ENCODE measurements at regions not wholly inside any gene's neighbourhood (a gene's known extent, or its start where the extent isn't known, plus 50 kb on each side); places are given as distances from the start of the nearest gene placed in this dataset.

GRCh38 chr6:142685852-142686506 lies 259.0 kb downstream of the HIVEP2 start (continued):
- TF ChIP-seq MEF2A (IDR thresholded peaks at IDR 0.05; ENCODE audit: borderline replicate concordance, low read depth), result no peak
- no peak for TF ChIP-seq TCF12 (IDR thresholded peaks at IDR 0.05)

- no peaks in the 10 kb centered on the region for H4K20me1 ChIP-seq (ENCODE audit: insufficient read depth)
- no peaks in the 10 kb centered on the region for H3F3A ChIP-seq (replicated peaks; ENCODE audit: insufficient read depth)
- no peak overlapping the region for H3K9ac ChIP-seq
- no peaks in the 10 kb centered on the region for H3K9me2 ChIP-seq
- no peak overlapping the region for H3K4me3 ChIP-seq (ENCODE audit: low read depth in 2 of 2, low read length in 1 of 2)
- H3K9me3 ChIP-seq, result no peaks in the 10 kb centered on the region
- POLR2A ChIA-PET, result no interaction called here
- CTCF ChIA-PET, result interaction anchor here (2.2 kb wide), 1 partner anchor 211 kb away, joined by 7 read pairs; no protein-coding TSS in a partner anchor
- H3K4me2 ChIP-seq, result no peak overlapping the region
- no peak overlapping the region for H2AFZ ChIP-seq (ENCODE audit: low read depth)
- WGBS (ENCODE audit: low lambda C conversion rate), result 24% methylated on average over 2 of the region's 2 CpGs
- no peaks in the 10 kb centered on the region for H3K36me3 ChIP-seq (replicated peaks in 1 of 2; ENCODE audit: control insufficient read depth in 1 of 2, insufficient read depth in 2 of 2, low read length in 1 of 2)
- TF ChIP-seq FOSL2 (IDR thresholded peaks at IDR 0.05; ENCODE audit: borderline replicate concordance, low read depth) (no peak), USF1 (IDR thresholded peaks at IDR 0.05; ENCODE audit: borderline replicate concordance, low read depth) (no peak), ELF1 (IDR thresholded peaks at IDR 0.05) (no peak), JUND (IDR thresholded peaks at IDR 0.05) (no peak), FOXJ3 (CRISPR knock-in tag; IDR thresholded peaks at IDR 0.05) (no peak), RXRA (IDR thresholded peaks at IDR 0.05; ENCODE audit: borderline replicate concordance, low read depth) (no peak), EZH2phosphoT487 (IDR thresholded peaks at IDR 0.05; ENCODE audit: borderline replicate concordance, low read depth) (no peak), RAD21 (IDR thresholded peaks at IDR 0.05; ENCODE audit: low read length) (no peak), EP300 (IDR thresholded peaks at IDR 0.05; ENCODE audit: borderline replicate concordance in 1 of 2, low read depth in 1 of 2, low read length in 1 of 2) (no peak), NRF1 (IDR thresholded peaks at IDR 0.05; ENCODE audit: low read depth, low read length) (no peak), USF2 (IDR thresholded peaks at IDR 0.05; ENCODE audit: borderline replicate concordance, low read depth, low read length) (no peak), CHD2 (IDR thresholded peaks at IDR 0.05; ENCODE audit: low read length, partially characterized antibody) (no peak), POLR2AphosphoS5 (IDR thresholded peaks at IDR 0.05; ENCODE audit: low read depth, low read length) (no peak), TEAD4 (IDR thresholded peaks at IDR 0.05; ENCODE audit: borderline replicate concordance, insufficient read depth) (no peak), FOXM1 (IDR thresholded peaks at IDR 0.05; ENCODE audit: low read depth) (no peak)
- no peaks in the 10 kb centered on the region; a peak in 1 of 4 replicates for H3K4me1 ChIP-seq (ENCODE audit: control insufficient read depth in 1 of 2, insufficient read depth in 2 of 2, low read depth in 1 of 2, low read length in 1 of 2)
- H3K27ac ChIP-seq (ENCODE audit: low read depth in 2 of 2, low read length in 1 of 2), result peak overlapping the region in 1 of 2 experiments; percentile 24; a peak in 1 of 4 replicates
- no peaks in the 10 kb centered on the region for H3K79me2 ChIP-seq (ENCODE audit: insufficient read depth)
- no peak for DNase-seq
- no peaks in the 10 kb centered on the region for H3K27me3 ChIP-seq (ENCODE audit: insufficient read depth)
Observed at GRCh38 chr6:142686507-142686887, 258.5 kb downstream of the HIVEP2 start.

Measured in SK-N-SH (cell line).